Stimulated activated CD4-positive, alpha-beta T cell treated with anti-CD3 and anti-CD28 coated beads, TNF-alpha, amount 100 ng/mL, for 1 hour (primary cell): ENCODE measurements at regions not wholly inside any gene's neighbourhood (a gene's known extent, or its start where the extent isn't known, plus 50 kb on each side); places are given as distances from the start of the nearest gene placed in this dataset.
A peak's percentile ranks its signal among the peaks of the same experiment; 100 is the strongest.
"Not testable (repeated sequence)": the region's sequence is repeated elsewhere in the genome, so short reads cannot be mapped to it uniquely, and the experiment has no call there.

Experiments
- DNase-seq, 3 donors: peaks; one replicate each; pipeline ENCODE4 v3.0.0-alpha.2; 2020; ENCODE audit warnings: low read depth in 3 of 3, low spot score in 1 of 3

- DNase-seq: no peak
These were observed 52.2 kb upstream of the C10orf90 start for GRCh38 chr10:126722726-126723125.

- no peak for DNase-seq
These were observed 52.7 kb upstream of the C10orf90 start for GRCh38 chr10:126723226-126723625.

GRCh38 chr10:126729314-126729870 lies 58.9 kb upstream of the C10orf90 start:
- DNase-seq: no peak

GRCh38 chr10:126730856-126731609 lies 60.5 kb upstream of the C10orf90 start:
- no peak for DNase-seq

GRCh38 chr10:126731610-126731990 lies 61.1 kb upstream of the C10orf90 start:
- DNase-seq: no peak

- DNase-seq: no peak
These were observed 61.8 kb upstream of the C10orf90 start for GRCh38 chr10:126732308-126732707.

GRCh38 chr10:126732868-126733267 lies 62.4 kb upstream of the C10orf90 start:
- no peak for DNase-seq

GRCh38 chr10:126734015-126734414 lies 63.5 kb upstream of the C10orf90 start:
- DNase-seq: no peak

- DNase-seq: no peak
These were observed 64.5 kb upstream of the C10orf90 start for GRCh38 chr10:126734967-126735366.

- no peak for DNase-seq
These were observed 65.6 kb upstream of the C10orf90 start for GRCh38 chr10:126736142-126736541.

GRCh38 chr10:126736727-126737126 lies 66.2 kb upstream of the C10orf90 start:
- DNase-seq: no peak

GRCh38 chr10:126738001-126738400 lies 67.5 kb upstream of the C10orf90 start:
- DNase-seq: no peak

- no peak for DNase-seq
These were observed 74.1 kb upstream of the C10orf90 start for GRCh38 chr10:126744571-126744970.

- peak in 1 of 3 donors; percentile 33 for DNase-seq
These were observed 78.6 kb upstream of the C10orf90 start for GRCh38 chr10:126749015-126749655.

- DNase-seq: no peak
These were observed 84.5 kb upstream of the C10orf90 start for GRCh38 chr10:126754966-126755365.

- DNase-seq: no peak
These were observed 88.4 kb upstream of the C10orf90 start for GRCh38 chr10:126758867-126759266.

- no peak for DNase-seq
These were observed 89.0 kb upstream of the C10orf90 start for GRCh38 chr10:126759531-126759930.

- not testable (repeated sequence) for DNase-seq
These were observed 96.2 kb upstream of the C10orf90 start for GRCh38 chr10:126766646-126767045.

GRCh38 chr10:126770809-126771208 lies 100.3 kb upstream of the C10orf90 start:
- no peak for DNase-seq

GRCh38 chr10:126776168-126776567 lies 105.7 kb upstream of the C10orf90 start:
- DNase-seq: no peak

- no peak for DNase-seq
These were observed 107.2 kb upstream of the C10orf90 start for GRCh38 chr10:126777714-126778113.

- DNase-seq: no peak
These were observed 111.1 kb upstream of the C10orf90 start for GRCh38 chr10:126781450-126782216.
